ENCODE measurements at regions not wholly inside any gene's neighbourhood (a gene's known extent, or its start where the extent isn't known, plus 50 kb on each side); places are given as distances from the start of the nearest gene placed in this dataset.

GRCh38 chr1:30253361-30253760, 470.0 kb downstream of the MATN1 start:
- H3K4me1 ChIP-seq (ENCODE audit: control insufficient read depth in 2 of 2, insufficient read depth in 2 of 2, low read length in 1 of 2): no peaks in the 10 kb centered on the region
- H3K27me3 ChIP-seq (ENCODE audit: control insufficient read depth in 1 of 2, insufficient read depth in 2 of 2, low read length in 2 of 2): no peaks in the 10 kb centered on the region
- no peaks in the 10 kb centered on the region for H3K9me3 ChIP-seq (ENCODE audit: control insufficient read depth in 2 of 2, insufficient read depth in 1 of 2, low read depth in 1 of 2, low read length in 1 of 2)
- H3K4me3 ChIP-seq (ENCODE audit: low read depth in 1 of 2, low read length in 2 of 2): no peak overlapping the region
- H3K36me3 ChIP-seq (ENCODE audit: control insufficient read depth in 2 of 2, insufficient read depth in 2 of 2, low read length in 1 of 2): no peaks in the 10 kb centered on the region
- 89 to 91% methylated on average over 3 of the region's 3 CpGs for WGBS, 2 donors
- no peak overlapping the region for H3K27ac ChIP-seq (ENCODE audit: low read depth in 2 of 2, low read length in 1 of 2)

GRCh38 chr1:30250984-30251850, 472.2 kb downstream of the MATN1 start:
- no peaks in the 10 kb centered on the region for H3K4me1 ChIP-seq (ENCODE audit: control insufficient read depth in 2 of 2, insufficient read depth in 2 of 2, low read length in 1 of 2)
- H3K27me3 ChIP-seq (ENCODE audit: control insufficient read depth in 1 of 2, insufficient read depth in 2 of 2, low read length in 2 of 2): no peaks in the 10 kb centered on the region
- no peak overlapping the region for H3K4me3 ChIP-seq (ENCODE audit: low read depth in 1 of 2, low read length in 2 of 2)
- H3K27ac ChIP-seq (ENCODE audit: low read depth in 2 of 2, low read length in 1 of 2): no peak overlapping the region
- no peaks in the 10 kb centered on the region for H3K9me3 ChIP-seq (ENCODE audit: control insufficient read depth in 2 of 2, insufficient read depth in 1 of 2, low read depth in 1 of 2, low read length in 1 of 2)
- no peaks in the 10 kb centered on the region for H3K36me3 ChIP-seq (ENCODE audit: control insufficient read depth in 2 of 2, insufficient read depth in 2 of 2, low read length in 1 of 2)
- 42 to 56% methylated on average over 6 of the region's 6 CpGs for WGBS, 2 donors

- no peaks in the 10 kb centered on the region for H3K27me3 ChIP-seq (ENCODE audit: control insufficient read depth in 1 of 2, insufficient read depth in 2 of 2, low read length in 2 of 2)
- H3K9me3 ChIP-seq (ENCODE audit: control insufficient read depth in 2 of 2, insufficient read depth in 1 of 2, low read depth in 1 of 2, low read length in 1 of 2): no peaks in the 10 kb centered on the region
- no peaks in the 10 kb centered on the region for H3K36me3 ChIP-seq (ENCODE audit: control insufficient read depth in 2 of 2, insufficient read depth in 2 of 2, low read length in 1 of 2)
- H3K27ac ChIP-seq (ENCODE audit: low read depth in 2 of 2, low read length in 1 of 2): no peak overlapping the region
- H3K4me1 ChIP-seq (ENCODE audit: control insufficient read depth in 2 of 2, insufficient read depth in 2 of 2, low read length in 1 of 2): no peaks in the 10 kb centered on the region
- 40 to 41% methylated on average over 10 of the region's 10 CpGs for WGBS, 2 donors
- H3K4me3 ChIP-seq (ENCODE audit: low read depth in 1 of 2, low read length in 2 of 2): no peak overlapping the region
Observed at GRCh38 chr1:30250338-30250983, 472.9 kb downstream of the MATN1 start.

- Histone ChIP-seq H3K4me1 (ENCODE audit: control insufficient read depth in 2 of 2, insufficient read depth in 2 of 2, low read length in 1 of 2) (no peaks in the 10 kb centered on the region), H3K27me3 (ENCODE audit: control insufficient read depth in 1 of 2, insufficient read depth in 2 of 2, low read length in 2 of 2) (no peaks in the 10 kb centered on the region), H3K27ac (ENCODE audit: low read depth in 2 of 2, low read length in 1 of 2) (no peak overlapping the region), H3K36me3 (ENCODE audit: control insufficient read depth in 2 of 2, insufficient read depth in 2 of 2, low read length in 1 of 2) (no peaks in the 10 kb centered on the region), H3K9me3 (ENCODE audit: control insufficient read depth in 2 of 2, insufficient read depth in 1 of 2, low read depth in 1 of 2, low read length in 1 of 2) (no peaks in the 10 kb centered on the region), H3K4me3 (ENCODE audit: low read depth in 1 of 2, low read length in 2 of 2) (no peak overlapping the region)
- WGBS, 2 donors: 72% methylated on average over 16 of the region's 16 CpGs
Observed at GRCh38 chr1:30249446-30250337, 473.7 kb downstream of the MATN1 start.

GRCh38 chr1:30248774-30249173, 474.6 kb downstream of the MATN1 start:
- Histone ChIP-seq H3K9me3 (ENCODE audit: control insufficient read depth in 2 of 2, insufficient read depth in 1 of 2, low read depth in 1 of 2, low read length in 1 of 2) (peaks cover 0 to under 1% of the 10 kb centered on the region in 2 donors), H3K27ac (ENCODE audit: low read depth in 2 of 2, low read length in 1 of 2) (no peak overlapping the region), H3K27me3 (ENCODE audit: control insufficient read depth in 1 of 2, insufficient read depth in 2 of 2, low read length in 2 of 2) (no peaks in the 10 kb centered on the region), H3K36me3 (ENCODE audit: control insufficient read depth in 2 of 2, insufficient read depth in 2 of 2, low read length in 1 of 2) (no peaks in the 10 kb centered on the region), H3K4me3 (ENCODE audit: low read depth in 1 of 2, low read length in 2 of 2) (no peak overlapping the region), H3K4me1 (ENCODE audit: control insufficient read depth in 2 of 2, insufficient read depth in 2 of 2, low read length in 1 of 2) (no peaks in the 10 kb centered on the region)
- WGBS, 2 donors: 33 to 42% methylated on average over 3 of the region's 3 CpGs

- Histone ChIP-seq H3K27ac (ENCODE audit: low read depth in 2 of 2, low read length in 1 of 2) (no peak overlapping the region), H3K4me3 (ENCODE audit: low read depth in 1 of 2, low read length in 2 of 2) (no peak overlapping the region), H3K9me3 (ENCODE audit: control insufficient read depth in 2 of 2, insufficient read depth in 1 of 2, low read depth in 1 of 2, low read length in 1 of 2) (peaks cover 0 to 3% of the 10 kb centered on the region in 2 donors), H3K36me3 (ENCODE audit: control insufficient read depth in 2 of 2, insufficient read depth in 2 of 2, low read length in 1 of 2) (no peaks in the 10 kb centered on the region), H3K4me1 (ENCODE audit: control insufficient read depth in 2 of 2, insufficient read depth in 2 of 2, low read length in 1 of 2) (no peaks in the 10 kb centered on the region), H3K27me3 (ENCODE audit: control insufficient read depth in 1 of 2, insufficient read depth in 2 of 2, low read length in 2 of 2) (no peaks in the 10 kb centered on the region)
- WGBS, 2 donors: 78 to 85% methylated on average over 3 of the region's 3 CpGs
Observed at GRCh38 chr1:30248373-30248772, 475.0 kb downstream of the MATN1 start.

GRCh38 chr1:30244801-30245200, 478.6 kb downstream of the MATN1 start:
- Histone ChIP-seq H3K27me3 (ENCODE audit: control insufficient read depth in 1 of 2, insufficient read depth in 2 of 2, low read length in 2 of 2) (no peaks in the 10 kb centered on the region), H3K4me1 (ENCODE audit: control insufficient read depth in 2 of 2, insufficient read depth in 2 of 2, low read length in 1 of 2) (no peaks in the 10 kb centered on the region), H3K4me3 (ENCODE audit: low read depth in 1 of 2, low read length in 2 of 2) (no peak overlapping the region), H3K27ac (ENCODE audit: low read depth in 2 of 2, low read length in 1 of 2) (no peak overlapping the region), H3K36me3 (ENCODE audit: control insufficient read depth in 2 of 2, insufficient read depth in 2 of 2, low read length in 1 of 2) (no peaks in the 10 kb centered on the region), H3K9me3 (ENCODE audit: control insufficient read depth in 2 of 2, insufficient read depth in 1 of 2, low read depth in 1 of 2, low read length in 1 of 2) (peaks cover 0 to 3% of the 10 kb centered on the region in 2 donors)
- WGBS, 2 donors: 84 to 90% methylated on average over 9 of the region's 9 CpGs

- Histone ChIP-seq H3K27me3 (ENCODE audit: control insufficient read depth in 1 of 2, insufficient read depth in 2 of 2, low read length in 2 of 2) (no peaks in the 10 kb centered on the region), H3K27ac (ENCODE audit: low read depth in 2 of 2, low read length in 1 of 2) (no peak overlapping the region), H3K4me1 (ENCODE audit: control insufficient read depth in 2 of 2, insufficient read depth in 2 of 2, low read length in 1 of 2) (no peaks in the 10 kb centered on the region), H3K9me3 (ENCODE audit: control insufficient read depth in 2 of 2, insufficient read depth in 1 of 2, low read depth in 1 of 2, low read length in 1 of 2) (peaks cover 0 to 5% of the 10 kb centered on the region in 2 donors), H3K4me3 (ENCODE audit: low read depth in 1 of 2, low read length in 2 of 2) (no peak overlapping the region), H3K36me3 (ENCODE audit: control insufficient read depth in 2 of 2, insufficient read depth in 2 of 2, low read length in 1 of 2) (no peaks in the 10 kb centered on the region)
- 47 to 50% methylated on average over 5 of the region's 5 CpGs for WGBS, 2 donors
Observed at GRCh38 chr1:30242722-30243457, 480.5 kb downstream of the MATN1 start.

- no peaks in the 10 kb centered on the region for H3K27me3 ChIP-seq (ENCODE audit: control insufficient read depth in 1 of 2, insufficient read depth in 2 of 2, low read length in 2 of 2)
- H3K9me3 ChIP-seq (ENCODE audit: control insufficient read depth in 2 of 2, insufficient read depth in 1 of 2, low read depth in 1 of 2, low read length in 1 of 2): peaks cover 0 to 5% of the 10 kb centered on the region in 2 donors
- 66 to 69% methylated on average over 9 of the region's 9 CpGs for WGBS, 2 donors
- H3K4me3 ChIP-seq (ENCODE audit: low read depth in 1 of 2, low read length in 2 of 2): no peak overlapping the region
- H3K27ac ChIP-seq (ENCODE audit: low read depth in 2 of 2, low read length in 1 of 2): no peak overlapping the region
- no peaks in the 10 kb centered on the region for H3K4me1 ChIP-seq (ENCODE audit: control insufficient read depth in 2 of 2, insufficient read depth in 2 of 2, low read length in 1 of 2)
- no peaks in the 10 kb centered on the region for H3K36me3 ChIP-seq (ENCODE audit: control insufficient read depth in 2 of 2, insufficient read depth in 2 of 2, low read length in 1 of 2)
Observed at GRCh38 chr1:30242168-30242567, 481.2 kb downstream of the MATN1 start.

Measured in esophagus (tissue), 2 donors.